GM21381 (cell line): ENCODE measurements at regions not wholly inside any gene's neighbourhood (a gene's known extent, or its start where the extent isn't known, plus 50 kb on each side); places are given as distances from the start of the nearest gene placed in this dataset.
A peak's percentile ranks its signal among the peaks of the same experiment; 100 is the strongest.

Source experiments
- ATAC-seq: cut with Tn5 transposase; IDR thresholded peaks from one replicate; pipeline ENCODE4 v1.9.1; 2021; ENCODE audit warnings: mild to moderate bottlenecking, moderate library complexity; ENCODE audit not compliant: unreplicated experiment

DNA sequence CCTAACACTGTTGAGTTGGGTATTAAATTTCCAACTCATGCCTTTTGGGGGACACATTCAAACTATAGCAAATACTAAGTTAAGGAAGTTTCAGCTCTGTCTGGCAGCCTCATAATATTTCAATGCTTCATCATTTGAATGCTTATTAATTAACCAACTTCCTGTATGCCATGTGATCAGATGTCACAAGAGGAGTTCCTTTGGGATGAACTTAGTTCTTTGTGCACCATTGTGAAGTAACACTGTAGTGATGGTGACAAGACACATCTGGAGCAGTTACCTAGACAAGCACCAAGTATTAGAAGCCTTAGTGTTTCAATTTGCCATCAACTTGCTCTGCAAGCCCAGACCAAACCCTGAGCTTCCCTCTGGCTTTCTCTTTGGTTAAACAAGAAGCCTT is 90.7 kb upstream of the IL12B start:
- ATAC-seq: no peak

DNA sequence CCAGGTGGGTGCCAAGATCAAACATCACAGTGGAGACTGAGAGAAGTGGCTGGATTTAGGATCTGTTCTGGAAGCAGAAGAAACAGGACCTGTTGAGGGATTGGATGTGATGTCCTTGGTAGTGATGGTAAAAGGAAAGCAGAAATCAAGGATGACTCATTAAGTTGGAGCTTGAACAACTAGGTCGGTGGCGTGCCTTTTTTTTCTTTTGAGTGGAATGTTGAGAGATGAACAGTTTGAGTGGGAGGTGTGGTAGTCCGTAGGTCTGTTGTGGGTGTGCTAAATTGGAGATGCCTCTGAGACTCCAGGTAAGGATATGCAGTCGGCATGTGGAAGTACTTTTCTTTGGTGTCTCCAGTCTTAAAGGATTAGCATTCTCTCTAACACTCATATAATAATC is 92.1 kb upstream of the IL12B start:
- ATAC-seq: no peak

DNA sequence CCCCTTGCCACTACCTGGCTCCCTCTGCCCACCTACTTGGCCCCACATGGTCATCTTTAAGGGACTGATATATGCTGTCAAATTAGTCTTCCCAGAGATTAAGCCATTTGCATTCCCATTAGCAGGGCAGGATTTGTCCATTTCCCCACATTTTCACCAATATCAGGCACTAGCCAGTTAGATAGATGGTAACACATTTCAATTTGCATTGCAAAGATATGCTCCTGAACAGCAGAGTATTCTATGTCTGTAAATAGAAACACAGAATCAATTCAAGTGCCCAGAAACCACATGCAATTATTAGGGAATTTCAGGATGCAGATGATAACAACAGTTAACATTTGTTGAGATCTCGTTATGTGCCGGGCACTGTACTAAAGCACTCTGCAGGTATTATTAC is 92.6 kb upstream of the IL12B start:
- ATAC-seq: no peak

DNA sequence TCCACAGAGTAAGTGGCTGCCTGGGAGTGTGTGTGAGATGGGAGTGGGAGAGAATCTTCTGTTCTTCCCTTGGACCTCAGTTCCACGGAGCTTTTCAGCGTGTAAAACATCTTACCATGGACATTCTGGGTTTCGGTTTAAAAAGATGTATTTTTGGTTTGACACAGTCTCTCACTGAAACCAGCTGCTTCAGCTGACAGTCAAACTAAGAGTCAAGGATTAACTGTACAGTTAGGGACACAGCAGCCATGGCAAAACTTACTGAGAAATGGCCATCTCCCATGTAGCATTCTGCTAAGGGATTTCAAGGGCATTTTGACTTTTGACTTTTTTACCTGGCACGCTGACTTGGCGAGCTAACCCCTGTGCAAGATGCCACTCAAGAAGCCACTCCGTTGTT is 93.8 kb upstream of the IL12B start:
- no peak for ATAC-seq

DNA sequence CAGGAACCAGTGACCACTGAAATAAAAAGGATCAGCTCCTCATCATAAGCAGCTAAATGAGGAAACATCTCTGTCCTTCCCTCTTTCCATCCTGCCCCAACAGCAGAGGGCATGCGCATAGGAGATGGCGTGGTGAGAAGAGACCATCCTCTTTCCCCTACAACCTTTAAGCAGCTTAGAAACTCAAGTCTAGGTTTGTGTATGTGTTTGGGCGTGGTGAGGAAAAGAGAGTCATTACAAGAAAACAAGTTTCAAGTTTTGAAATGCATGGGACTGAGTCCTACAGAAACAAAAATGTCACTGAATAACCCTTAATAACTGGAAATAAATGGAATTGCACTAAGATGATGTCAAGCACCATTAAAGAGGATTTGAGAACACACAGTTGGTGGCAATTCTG is 96.4 kb upstream of the IL12B start:
- ATAC-seq: no peak

DNA sequence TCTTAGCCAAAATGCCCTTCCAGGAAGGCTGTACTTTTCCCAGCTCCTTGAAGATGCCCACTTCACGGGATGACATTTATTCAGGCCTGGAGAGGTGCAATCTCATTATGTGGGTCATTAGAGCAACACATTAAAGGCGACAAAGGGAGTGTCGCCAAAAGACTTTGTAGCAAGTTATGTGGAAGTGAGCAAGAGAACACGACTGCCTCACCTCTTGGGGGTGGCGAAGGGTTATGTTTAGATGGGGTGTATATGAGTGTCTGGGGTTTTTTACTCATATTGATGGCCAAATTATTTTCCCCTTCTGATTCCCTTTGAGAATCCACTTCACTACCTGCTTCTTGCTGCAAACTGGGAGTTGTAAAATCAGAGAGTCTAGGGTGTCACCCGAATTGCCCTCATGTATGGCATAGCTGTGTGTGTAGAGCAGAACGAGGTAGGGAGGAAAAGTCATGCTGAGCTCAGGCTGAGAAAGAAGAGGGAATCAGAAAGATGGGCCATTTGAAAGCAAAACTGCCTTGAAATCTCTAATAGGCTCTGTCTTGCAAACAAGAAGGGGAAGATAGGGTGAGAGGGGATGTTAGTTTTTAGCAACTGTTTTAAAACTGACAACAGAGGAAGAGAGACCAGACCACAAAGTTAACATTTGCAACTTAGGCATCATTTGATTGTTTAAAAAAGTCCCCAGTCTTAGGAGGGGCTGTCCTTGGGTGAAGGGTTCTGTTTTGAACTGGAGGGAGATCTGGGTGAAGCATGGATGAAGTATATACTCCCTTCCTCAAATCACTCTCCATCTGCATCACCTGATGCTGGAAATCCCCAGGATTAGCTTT is 97.1 kb upstream of the IL12B start:
- ATAC-seq: peak; percentile 67

DNA sequence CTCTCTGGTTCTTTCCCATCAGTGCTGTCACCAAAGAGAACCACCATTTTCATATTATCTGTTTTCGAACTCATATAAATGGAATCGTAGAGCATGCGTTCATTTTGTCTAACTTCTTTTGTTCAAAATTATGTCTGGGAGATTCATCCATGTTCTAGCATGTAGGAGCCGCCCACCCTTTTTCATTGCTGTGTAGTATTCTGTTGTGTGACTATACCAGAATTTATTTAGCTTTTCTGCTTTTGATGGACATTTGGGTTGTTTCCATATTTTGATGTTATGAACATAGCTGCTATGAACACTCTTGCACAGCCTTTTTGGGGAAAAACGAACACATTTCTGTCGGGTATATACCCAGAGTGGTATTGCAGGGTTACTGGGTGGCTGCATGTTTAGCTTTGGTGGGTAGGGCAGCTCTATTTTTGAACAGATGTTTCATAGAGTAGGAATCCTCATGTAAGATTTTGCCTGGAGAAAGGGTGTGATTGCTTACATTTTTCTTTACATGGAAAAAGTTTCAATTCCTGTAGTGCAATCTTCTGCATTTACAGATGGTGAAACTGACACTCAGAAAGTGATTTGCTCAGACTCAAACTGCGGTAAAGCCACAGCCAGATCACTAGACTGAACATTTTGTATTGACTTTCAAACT is 100.2 kb upstream of the IL12B start:
- no peak for ATAC-seq

DNA sequence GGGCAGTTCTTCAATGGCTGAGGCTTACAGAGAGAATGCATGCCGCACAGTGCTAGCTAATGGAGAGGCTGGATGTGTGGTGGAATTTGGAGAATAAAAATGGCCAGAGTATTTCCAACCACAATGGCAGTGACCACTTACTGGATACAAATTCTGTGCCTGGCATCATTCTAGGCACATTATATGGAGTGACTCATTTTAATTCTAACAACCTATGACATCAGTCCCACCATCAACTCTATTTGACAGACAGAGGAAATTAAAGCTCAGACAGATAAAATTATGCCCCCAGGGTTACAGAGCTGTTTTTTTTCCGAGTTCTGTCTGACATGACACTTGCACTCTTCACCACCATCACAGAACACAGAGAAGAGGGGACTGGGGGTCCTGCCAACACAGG is 105.6 kb upstream of the IL12B start:
- ATAC-seq: no peak

DNA sequence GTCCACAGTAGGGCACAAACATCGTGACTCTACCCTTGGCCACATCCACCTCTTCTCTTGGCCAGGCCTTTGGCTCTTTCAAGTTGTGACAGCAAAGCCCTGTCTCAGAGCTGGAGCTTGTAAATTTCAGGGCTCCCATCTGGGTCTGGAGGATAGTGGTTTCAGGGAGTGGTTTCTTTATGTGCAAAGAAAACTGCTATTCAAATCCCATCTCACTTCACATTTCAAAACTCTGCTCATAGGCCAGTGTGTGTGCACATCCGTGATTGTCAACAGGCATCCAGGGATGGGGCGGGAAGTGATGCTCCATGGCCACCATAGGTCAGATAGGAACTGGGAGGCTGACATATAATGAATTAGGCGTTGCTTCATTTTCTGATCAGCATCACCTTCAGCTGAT is 107.8 kb upstream of the IL12B start:
- ATAC-seq: no peak

DNA sequence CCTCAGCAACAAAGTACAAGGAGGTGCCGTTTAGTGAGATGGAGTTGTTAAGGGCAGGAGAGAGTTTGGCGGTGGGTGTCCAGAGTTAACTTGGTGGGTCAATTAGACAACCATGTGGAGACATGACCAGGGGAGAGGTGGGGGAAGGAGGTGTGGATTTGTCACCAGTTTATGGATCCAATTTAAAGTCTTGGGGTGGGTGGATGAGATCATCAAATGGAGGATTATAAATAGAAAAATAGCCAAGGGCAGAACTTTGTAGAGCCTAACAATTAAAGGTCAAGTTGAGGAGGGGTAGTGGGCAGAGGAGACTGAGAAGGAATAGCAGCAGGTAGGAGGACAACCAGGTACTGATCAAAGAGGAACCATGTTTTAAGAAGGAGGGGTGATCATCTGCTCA is 108.7 kb upstream of the IL12B start:
- no peak for ATAC-seq

DNA sequence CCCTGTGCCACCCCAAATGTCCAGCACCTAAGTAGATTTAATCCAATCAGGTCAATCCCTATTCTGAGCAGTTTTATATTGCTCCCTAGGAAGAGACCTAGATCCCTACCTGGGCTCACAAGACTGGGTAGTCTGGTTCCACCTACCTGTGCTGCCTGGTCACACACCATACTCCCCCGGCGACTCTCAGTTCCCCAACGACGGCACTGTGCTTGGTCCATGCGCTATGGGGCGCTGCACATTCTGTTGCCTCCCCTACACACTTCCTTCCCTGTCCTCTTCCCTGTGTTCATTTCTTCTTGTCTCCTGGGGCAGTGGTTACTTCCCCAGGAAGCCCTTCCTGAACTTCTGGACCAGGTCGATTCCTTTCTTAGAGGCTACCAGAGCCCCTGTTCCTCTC is 109.9 kb upstream of the IL12B start:
- ATAC-seq: no peak

DNA sequence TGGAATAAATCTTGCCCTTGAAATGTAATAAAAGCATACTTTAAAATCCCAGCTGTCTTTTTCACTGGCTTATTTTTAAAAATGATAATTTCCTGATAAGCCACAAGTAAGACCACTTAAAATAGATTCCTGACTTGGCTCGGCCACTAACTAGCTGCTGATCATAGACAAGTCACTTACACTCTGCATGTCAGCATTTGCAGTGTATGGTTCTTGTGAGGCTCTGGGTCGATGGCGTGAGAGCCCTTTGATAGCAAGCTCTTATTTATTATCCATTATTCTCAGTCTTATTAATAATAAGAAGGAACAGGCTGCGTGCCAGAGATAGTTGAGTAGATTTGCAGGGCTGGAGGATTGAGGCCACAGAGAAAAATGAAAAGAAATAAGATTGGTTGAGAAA is 110.7 kb upstream of the IL12B start:
- ATAC-seq: no peak

DNA sequence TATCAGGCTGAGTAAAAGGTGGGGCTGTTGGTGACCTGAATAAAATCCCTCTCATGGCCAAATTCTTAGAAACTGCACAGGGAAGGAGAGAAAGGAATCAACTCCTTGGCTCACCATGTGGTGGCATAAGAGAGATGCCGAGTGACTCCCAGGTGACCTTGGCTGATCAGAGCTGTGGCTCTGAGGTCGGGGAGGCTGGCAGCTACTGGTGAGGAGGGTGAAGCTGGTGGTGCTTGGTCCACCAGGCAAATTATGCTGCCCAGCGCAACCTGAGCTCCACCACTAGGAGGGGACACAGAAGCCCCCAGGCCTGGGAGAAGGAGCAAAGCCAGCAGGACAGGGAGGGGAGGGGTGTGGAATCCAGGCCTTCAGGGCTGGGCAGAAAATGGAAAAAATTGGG is 111.2 kb upstream of the IL12B start:
- no peak for ATAC-seq

DNA sequence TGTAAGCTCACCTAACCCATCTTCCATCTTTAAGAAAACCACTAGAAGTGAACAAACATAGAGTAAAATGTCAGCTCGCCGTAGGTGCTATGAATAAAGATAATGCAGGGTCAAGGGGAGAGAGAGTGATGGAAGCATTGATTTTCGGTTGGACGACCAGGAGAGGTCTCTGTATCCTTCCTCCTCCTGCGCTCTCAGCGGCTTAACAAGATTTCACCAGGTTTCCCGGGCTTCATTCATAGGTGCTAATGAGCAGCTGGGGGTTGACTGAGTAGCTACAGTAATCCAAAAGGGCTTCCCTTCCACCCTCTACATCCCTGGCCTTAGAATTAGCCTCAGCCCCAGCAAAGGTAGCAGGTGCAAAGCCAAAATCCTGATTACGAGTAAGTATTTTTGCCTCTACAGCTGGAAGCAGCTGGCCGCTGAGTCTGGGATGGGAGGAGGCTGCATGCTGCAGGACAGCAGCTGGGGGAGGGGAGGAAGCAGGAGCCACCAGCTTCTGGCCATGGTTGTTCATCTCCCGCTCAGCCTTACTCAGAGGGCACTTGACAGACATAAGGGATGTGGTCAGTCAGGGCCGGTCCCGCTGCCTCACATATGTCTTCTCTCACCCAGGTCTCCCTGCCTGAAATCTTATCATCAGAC is 112.0 kb upstream of the IL12B start:
- ATAC-seq: no peak

DNA sequence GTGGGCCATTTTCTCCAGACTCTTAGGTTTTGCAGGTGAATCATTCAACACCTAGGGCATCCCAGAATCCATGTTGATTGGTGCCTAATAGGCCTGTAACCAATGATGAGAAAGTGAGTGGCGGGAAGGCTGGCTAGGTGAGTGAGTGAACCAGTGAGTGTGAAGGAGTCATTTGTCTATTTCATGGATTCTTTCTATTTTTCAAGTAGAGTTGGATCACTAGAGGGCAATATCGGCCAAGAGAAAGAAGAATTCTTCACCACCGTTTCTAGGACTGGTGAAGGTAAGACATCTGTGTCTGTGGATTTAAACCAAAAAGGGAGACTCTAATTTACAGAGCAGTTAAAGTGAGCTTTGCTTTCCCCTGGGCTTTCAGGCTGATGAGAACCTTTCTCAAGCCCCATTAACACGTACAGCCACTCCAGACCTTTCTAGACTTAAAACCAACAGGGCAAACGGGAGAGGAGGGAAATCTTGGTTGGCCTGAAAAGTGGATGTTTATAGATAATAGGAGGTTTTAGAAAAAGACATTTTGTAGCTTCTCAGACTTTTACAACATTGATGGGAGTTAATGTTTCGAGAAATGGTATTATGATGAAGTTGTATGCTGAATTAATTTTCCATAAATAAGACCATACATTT is 114.3 kb upstream of the IL12B start:
- ATAC-seq: no peak

DNA sequence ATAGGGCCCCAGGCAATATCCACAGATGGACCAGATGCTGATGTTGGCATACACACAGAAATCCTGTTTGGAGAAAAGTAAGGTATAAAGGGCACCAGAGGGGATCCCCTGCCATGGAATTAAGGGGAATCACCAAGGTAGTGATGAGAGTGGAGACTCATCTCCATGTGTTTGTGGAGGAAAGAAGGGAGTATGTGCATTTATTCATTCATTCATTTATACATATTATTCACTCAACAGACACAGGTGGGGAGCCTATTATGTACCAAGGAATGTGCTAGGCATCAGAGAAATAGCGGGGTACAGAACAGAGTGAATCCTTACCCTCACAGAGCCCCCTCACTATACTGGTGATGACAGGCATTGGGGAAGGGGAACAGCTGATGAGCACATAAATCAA is 116.8 kb upstream of the IL12B start:
- ATAC-seq: no peak

DNA sequence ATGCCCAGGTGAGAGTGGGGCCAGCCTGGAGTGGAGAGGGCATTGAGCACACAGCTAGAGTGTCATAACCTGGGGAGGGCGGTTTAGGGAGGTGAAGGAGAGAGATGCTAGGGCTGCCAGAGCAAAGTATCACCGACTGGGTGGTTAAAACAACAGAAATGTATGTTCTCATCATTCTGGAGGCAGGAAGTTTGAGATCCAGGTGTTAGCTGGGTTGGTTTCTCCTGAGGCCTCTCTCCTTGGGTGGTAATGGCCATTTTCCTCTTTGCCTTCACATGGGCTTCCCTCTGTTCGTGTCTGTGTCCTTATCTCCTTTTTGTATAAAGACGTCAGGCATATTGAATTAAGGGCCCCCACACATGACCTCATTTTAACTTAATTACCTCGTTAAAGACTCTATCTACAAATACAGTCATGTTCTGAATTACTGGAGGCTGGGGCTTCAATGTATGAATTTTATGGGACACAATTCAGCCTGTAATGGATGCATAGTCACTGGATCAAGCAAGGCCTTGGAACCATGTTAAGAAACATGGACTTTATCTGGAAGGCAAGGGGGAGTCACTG is 118.6 kb upstream of the IL12B start:
- ATAC-seq: no peak

DNA sequence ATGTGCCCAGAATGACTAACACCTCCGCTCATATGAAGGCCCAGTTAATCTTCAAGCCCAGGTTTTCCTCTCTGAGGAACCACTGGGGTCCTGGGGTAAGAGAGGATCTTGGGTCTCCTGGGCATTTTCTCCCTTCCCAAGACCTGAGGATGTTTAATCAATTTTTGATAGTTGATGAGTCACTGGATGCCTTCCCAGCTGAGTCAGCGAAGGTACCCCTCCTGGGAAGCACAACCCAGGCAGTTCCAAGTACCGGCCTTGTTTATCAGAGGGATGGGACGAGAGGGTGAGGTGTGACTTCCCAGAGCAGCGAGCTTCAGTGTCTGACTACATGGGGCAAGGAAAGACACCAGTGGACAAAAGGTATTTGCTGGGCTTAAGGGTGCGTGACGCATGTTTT is 119.6 kb upstream of the IL12B start:
- no peak for ATAC-seq

DNA sequence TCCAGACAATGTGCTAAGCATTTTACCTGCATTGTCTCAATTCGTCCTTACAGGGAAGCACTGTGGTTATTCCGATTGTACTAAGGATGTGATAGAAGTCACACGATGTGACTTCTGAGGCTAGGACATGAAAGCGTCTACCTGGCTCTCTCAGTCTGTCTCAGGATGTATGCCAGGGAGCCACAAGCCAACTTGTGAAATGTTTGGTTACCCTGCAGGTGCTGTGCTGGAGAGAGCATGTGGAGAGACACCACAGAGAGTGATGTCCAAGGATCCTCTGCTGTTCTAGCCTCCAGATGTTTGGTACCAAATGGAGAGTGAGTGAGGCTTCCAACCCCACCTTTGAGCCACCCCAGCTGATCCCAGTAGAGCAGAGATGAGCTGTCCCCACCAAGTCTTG is 120.1 kb upstream of the IL12B start:
- no peak for ATAC-seq

DNA sequence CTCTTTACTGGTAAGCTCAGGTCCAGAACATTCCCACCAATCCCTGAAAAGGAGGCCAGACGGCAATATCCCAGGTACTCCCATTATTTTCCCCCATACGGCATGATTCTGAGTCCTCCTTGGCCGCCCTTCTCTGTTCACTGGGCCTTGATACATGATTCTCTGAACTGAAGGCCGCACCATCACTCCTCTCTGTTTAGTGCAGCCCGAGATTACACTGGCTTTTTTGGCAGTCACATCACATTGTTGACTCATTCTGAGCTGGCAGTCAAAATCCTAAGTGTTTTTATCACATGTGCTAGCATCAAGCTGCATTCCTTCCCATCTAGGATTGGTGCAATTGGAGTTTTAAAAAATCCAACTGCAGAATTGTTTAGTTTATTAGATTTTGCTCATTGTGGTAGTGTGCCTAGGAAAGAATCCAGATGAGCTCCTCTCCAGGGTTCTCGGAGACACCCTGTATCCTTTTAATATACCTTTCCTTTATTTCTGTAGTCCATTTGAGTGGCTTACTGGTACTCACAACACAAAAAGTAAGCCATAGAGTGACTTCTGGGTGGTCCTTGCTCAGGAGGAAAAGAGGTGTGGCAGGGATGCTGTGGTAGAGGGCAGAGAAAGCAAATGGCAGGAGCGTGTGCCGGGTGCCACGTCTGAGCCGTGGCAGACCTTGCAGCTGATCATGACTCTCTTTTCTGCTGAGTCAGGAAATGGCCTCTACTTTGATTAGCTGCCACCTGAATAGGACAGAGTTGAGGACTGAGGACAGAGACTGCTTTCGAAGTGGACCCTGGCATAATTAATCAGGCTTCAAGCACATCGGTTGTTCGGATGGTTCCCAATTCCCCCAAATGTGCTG is 121.1 kb upstream of the IL12B start:
- no peak for ATAC-seq
